ENCODE measurements at regions not wholly inside any gene's neighbourhood (a gene's known extent, or its start where the extent isn't known, plus 50 kb on each side); places are given as distances from the start of the nearest gene placed in this dataset.
"Not testable (repeated sequence)": the region's sequence is repeated elsewhere in the genome, so short reads cannot be mapped to it uniquely, and the experiment has no call there.

- no peak for TF ChIP-seq CTCF (IDR thresholded peaks at IDR 0.05)
- no peaks in the 10 kb centered on the region for H3K9me3 ChIP-seq
These were observed 256.6 kb upstream of the SGK1 start for GRCh38 chr6:134574491-134574890.

GRCh38 chr6:134569996-134570395 lies 252.1 kb upstream of the SGK1 start:
- H3K27ac ChIP-seq; H3K4me3 ChIP-seq; H3K9me3 ChIP-seq; H3K27me3 ChIP-seq; H3K36me3 ChIP-seq; H3K4me1 ChIP-seq; DNase-seq (ENCODE audit: low spot score): not testable (repeated sequence)

More at GRCh38 chr6:134574491-134574890, 256.6 kb upstream of the SGK1 start:
- Histone ChIP-seq H3K36me3 (no peaks in the 10 kb centered on the region), H3K4me3 (no peak overlapping the region), H3K4me1 (no peaks in the 10 kb centered on the region), H3K27me3 (no peaks in the 10 kb centered on the region), H3K27ac (no peak overlapping the region)
- no peak for DNase-seq (ENCODE audit: low spot score)

DNA sequence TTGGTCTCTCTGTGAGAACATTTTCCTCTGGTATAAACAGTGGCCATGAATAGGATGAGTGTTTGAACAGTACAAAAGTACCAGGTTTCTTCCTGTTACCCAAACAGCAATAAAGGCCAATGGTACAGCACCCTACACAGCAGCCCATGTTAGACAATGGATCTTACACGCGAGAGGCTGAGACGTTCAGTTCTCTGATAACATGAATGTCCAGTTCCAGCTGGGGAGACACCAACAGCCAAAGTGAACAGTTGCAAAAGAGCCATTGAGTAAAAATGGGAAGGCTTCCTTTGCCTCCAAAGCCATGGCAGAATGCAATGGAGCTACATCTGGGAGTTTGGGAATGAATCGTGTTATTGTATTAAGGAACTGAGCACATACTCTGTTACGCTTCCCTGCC lies 246.8 kb upstream of the SGK1 start:
- DNase-seq (ENCODE audit: low spot score) = no peak
- no peaks in the 10 kb centered on the region for H3K27me3 ChIP-seq

GRCh38 chr6:134560019-134560418 lies 242.1 kb upstream of the SGK1 start:
- H3K4me3 ChIP-seq = no peak overlapping the region
- no peak overlapping the region for H3K27ac ChIP-seq
- H3K36me3 ChIP-seq = no peaks in the 10 kb centered on the region
- no peak for DNase-seq (ENCODE audit: low spot score)
- no peaks in the 10 kb centered on the region for H3K4me1 ChIP-seq
- H3K27me3 ChIP-seq = no peaks in the 10 kb centered on the region
- TF ChIP-seq CTCF (IDR thresholded peaks at IDR 0.05) = no peak
- no peaks in the 10 kb centered on the region for H3K9me3 ChIP-seq

More for the DNA sequence above, 246.8 kb upstream of the SGK1 start:
- Histone ChIP-seq H3K9me3 (no peaks in the 10 kb centered on the region), H3K4me3 (no peak overlapping the region), H3K36me3 (no peaks in the 10 kb centered on the region), H3K4me1 (no peaks in the 10 kb centered on the region), H3K27ac (no peak overlapping the region)
- TF ChIP-seq CTCF (IDR thresholded peaks at IDR 0.05) = no peak

DNA sequence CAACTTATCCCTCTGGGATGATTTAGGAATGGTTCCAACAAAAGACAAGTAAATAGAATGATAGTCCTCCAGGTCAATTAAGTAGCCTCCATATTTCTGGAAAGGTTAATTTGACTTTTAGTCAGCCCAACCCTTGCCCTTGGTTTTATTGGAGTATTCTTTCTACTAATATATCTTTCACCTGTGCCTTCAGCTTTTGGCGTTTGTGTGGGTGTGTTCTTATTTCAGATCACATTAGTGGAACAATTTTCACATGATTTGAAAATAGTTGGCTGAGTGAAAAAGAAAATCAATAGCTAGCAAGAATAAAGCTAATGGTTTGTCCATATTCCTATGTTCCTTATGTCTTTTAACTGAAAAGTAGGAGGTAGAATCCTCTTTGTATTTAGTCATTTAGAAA lies 239.6 kb upstream of the SGK1 start:
- H3K36me3 ChIP-seq = no peaks in the 10 kb centered on the region
- H3K27me3 ChIP-seq = no peaks in the 10 kb centered on the region
- H3K9me3 ChIP-seq = no peaks in the 10 kb centered on the region
- H3K4me1 ChIP-seq = no peaks in the 10 kb centered on the region
- H3K4me3 ChIP-seq = no peak overlapping the region
- no peak overlapping the region for H3K27ac ChIP-seq
- TF ChIP-seq CTCF (IDR thresholded peaks at IDR 0.05) = no peak
- DNase-seq (ENCODE audit: low spot score) = no peak

DNA sequence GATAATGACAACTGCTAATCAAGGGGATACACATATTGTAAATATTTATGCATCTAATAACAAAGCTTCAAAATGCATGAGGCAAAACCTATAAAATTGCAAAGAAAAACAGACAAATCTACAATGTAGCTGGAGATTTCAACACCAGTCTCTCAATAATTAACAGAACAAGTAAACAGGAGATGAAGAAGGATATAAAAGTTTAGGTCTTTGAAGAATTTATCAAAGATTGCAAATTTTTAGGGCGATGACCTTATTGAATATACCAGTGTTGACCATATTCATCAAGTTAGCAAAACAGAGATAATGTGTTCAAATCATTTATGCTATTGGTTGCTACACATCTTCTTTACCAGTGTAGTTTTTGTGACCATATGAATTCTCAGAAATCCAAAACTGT lies 237.8 kb upstream of the SGK1 start:
- Histone ChIP-seq H3K9me3 (no peaks in the 10 kb centered on the region), H3K4me1 (peaks cover 0 to 9% of the 10 kb centered on the region in 2 donors), H3K27me3 (no peaks in the 10 kb centered on the region), H3K27ac (no peak overlapping the region), H3K36me3 (no peaks in the 10 kb centered on the region), H3K4me3 (no peak overlapping the region)
- DNase-seq (ENCODE audit: low spot score) = no peak
- no peak for TF ChIP-seq CTCF (IDR thresholded peaks at IDR 0.05)
